ENCODE measurements at regions not wholly inside any gene's neighbourhood (a gene's known extent, or its start where the extent isn't known, plus 50 kb on each side); places are given as distances from the start of the nearest gene placed in this dataset.

GRCh38 chr13:67986234-67986633 is 756.1 kb upstream of the PCDH9 start:
- TF ChIP-seq SNAI2 (CRISPR knock-in tag; IDR thresholded peaks at IDR 0.05) = no peak
- TF ChIP-seq ZNF8 (CRISPR knock-in tag; IDR thresholded peaks at IDR 0.05) = no peak
- no peak for TF ChIP-seq CREB5 (CRISPR knock-in tag; IDR thresholded peaks at IDR 0.05; ENCODE audit: low read depth)
- TF ChIP-seq POU6F1 (CRISPR knock-in tag; IDR thresholded peaks at IDR 0.05; ENCODE audit: borderline replicate concordance, low read depth) = no peak
- no peak for TF ChIP-seq RARB (CRISPR knock-in tag; IDR thresholded peaks at IDR 0.05)
